ENCODE measurements at regions not wholly inside any gene's neighbourhood (a gene's known extent, or its start where the extent isn't known, plus 50 kb on each side); places are given as distances from the start of the nearest gene placed in this dataset.
"Not testable (repeated sequence)": the region's sequence is repeated elsewhere in the genome, so short reads cannot be mapped to it uniquely, and the experiment has no call there.

DNA sequence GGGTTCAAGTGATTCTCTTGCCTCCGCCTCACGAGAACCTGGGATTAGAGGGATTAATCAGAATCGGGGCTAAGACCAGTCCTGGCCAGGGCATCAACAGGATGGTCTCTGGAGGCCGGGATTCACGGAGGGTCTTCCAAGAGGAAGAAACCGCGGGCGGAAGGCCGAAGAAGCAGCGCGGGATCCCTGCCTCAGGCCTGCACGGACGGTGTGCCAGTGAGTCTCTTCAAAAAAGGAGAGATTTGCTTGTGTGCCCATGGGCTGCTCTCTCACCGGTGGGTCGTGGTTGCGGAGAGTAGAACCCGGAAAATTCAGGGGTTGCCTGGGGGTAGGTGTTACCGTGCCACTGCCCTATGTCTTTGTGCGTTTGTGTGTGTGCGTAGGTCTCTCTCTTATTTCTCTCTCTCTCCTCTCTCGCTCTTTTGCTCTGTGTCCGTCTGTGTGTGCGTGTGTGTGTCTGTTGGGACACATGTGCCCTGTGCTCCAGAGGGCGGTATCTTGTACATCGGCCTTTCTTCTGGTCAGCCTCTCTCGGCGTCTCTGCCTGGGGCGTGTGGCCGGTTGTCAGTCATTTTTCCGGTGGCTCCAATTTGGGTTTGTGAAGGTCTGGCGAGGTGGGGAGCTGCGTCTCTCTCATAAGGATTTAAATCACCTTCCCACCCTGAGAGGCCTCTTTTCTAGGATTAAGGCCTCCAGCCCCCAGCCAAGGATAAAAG lies 613.2 kb downstream of the KCNJ18 start:
- no peaks in the 10 kb centered on the region for H3K27me3 ChIP-seq
- WGBS, 4 donors, result 86 to 91% (median 90%) methylated on average over 32 of the region's 32 CpGs
- DNase-seq (no peak), ATAC-seq (no peak)
- H3K27ac ChIP-seq, result no peak overlapping the region
- no peak overlapping the region for H3K4me3 ChIP-seq
- no peaks in the 10 kb centered on the region for H3K36me3 ChIP-seq
- H3K4me1 ChIP-seq, result no peaks in the 10 kb centered on the region
- TF ChIP-seq POLR2A (IDR thresholded peaks at IDR 0.05), result no peak
- TF ChIP-seq, protein P1, sequence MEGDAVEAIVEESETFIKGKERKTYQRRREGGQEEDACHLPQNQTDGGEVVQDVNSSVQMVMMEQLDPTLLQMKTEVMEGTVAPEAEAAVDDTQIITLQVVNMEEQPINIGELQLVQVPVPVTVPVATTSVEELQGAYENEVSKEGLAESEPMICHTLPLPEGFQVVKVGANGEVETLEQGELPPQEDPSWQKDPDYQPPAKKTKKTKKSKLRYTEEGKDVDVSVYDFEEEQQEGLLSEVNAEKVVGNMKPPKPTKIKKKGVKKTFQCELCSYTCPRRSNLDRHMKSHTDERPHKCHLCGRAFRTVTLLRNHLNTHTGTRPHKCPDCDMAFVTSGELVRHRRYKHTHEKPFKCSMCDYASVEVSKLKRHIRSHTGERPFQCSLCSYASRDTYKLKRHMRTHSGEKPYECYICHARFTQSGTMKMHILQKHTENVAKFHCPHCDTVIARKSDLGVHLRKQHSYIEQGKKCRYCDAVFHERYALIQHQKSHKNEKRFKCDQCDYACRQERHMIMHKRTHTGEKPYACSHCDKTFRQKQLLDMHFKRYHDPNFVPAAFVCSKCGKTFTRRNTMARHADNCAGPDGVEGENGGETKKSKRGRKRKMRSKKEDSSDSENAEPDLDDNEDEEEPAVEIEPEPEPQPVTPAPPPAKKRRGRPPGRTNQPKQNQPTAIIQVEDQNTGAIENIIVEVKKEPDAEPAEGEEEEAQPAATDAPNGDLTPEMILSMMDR (IDR thresholded peaks at IDR 0.05), result no peak
- H3K9me3 ChIP-seq, result peaks cover 0 to 4% (median 0%) of the 10 kb centered on the region in 12 donors
- intact Hi-C loops (cut with DNase I), result no loop called here

DNA sequence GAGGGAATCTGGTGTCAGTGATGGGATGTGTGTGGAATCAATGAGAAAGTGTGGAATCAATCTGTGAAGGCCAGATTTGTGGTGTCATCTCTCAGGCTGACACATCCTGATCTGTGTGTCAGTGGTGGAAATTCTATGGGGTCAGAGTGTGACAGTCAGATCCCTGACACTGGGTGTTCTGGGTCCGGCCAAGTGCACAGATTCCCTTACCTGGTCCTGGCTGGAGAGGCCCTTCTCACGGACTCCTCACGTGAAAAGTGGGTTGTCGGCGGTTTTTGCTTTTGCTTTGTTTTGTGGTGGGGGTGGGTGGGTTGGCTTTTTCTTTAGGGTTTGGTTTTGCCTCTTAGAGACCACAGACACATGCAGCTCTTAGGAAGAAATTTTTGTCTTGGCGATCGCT lies 618.0 kb downstream of the KCNJ18 start:
- DNase-seq; H3K9me3 ChIP-seq; H3K27me3 ChIP-seq; intact Hi-C loops (cut with DNase I); H3K36me3 ChIP-seq; H3K4me1 ChIP-seq; ATAC-seq; H3K27ac ChIP-seq; H3K4me3 ChIP-seq: not testable (repeated sequence)
- WGBS, 4 donors, result 62 to 78% (median 72%) methylated on average over 7 of the region's 7 CpGs

DNA sequence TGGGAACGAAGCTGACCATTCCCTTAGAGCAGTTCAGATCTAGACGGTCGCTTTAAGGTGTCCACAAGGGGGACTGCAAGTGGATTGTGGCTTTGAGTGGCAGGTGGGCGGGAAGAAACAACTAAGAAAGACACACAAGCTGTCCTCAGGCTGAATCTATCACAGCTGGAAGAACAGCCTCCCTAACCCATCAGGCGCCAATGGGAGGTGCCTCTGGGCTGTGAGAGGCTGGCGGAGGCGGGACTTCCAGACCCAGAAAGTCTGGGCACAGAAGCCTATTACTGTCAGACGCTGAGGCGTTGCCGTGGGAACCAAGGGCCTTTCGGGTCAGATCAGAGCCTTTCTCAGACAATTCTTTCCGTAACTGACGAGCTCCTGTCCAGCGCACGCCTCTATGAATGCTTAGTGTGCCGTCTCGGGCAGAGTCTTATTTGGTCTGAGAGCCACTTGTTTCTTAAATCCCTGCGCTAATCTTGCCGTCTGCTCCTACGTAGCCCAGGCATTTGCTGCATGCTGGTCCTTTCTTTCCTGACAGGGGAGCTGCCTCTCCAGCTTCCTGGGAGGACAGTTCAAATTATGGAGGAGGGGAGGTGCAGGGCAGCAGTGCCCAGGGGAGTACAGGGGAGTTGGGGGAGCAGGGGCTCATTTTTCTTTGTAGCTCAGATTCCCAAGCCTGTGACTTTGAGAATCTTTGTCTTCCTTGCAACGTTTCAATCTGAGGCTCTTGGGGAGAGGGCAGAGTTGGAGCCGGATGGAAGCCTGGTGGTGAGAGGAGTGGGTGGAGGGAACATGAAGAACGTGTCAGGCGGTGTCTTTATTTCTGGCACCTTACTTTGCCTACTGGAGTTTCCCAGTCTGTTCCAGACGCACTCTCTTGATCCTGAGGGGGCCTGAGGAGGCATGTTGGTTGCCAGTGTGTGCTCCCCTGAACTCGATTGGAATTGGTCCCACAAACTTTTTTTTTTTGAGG lies 618.7 kb downstream of the KCNJ18 start:
- TF ChIP-seq POLR2A (IDR thresholded peaks at IDR 0.05), result no peak
- TF ChIP-seq, protein P1 (IDR thresholded peaks at IDR 0.05), result no peak
- peak overlapping the region in 1 of 12 donors; percentile 9 for H3K4me3 ChIP-seq
- DNase-seq, result peak in 1 of 5 donors; percentile 32

DNA sequence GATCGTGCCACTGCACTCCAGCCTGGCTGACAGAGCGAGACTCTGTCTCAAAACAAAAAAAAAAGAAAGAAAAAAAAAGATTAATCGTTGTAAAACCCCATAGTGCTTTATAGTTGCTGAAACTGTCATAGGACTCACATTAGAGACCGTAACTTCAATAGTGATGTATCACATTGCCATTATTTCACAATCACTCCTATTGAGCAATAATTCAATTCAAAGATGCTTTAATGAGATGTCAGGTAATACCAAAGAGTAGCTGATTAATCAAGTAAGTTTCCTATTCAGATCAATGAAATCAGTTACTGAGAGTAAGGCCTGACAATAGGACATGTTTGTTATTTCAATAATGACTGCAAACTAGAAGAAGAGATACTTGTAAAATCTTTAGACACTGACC lies 628.7 kb downstream of the KCNJ18 start:
- H3K27me3 ChIP-seq; intact Hi-C loops (cut with DNase I); H3K4me1 ChIP-seq; ATAC-seq; H3K4me3 ChIP-seq; DNase-seq; H3K27ac ChIP-seq; H3K9me3 ChIP-seq; H3K36me3 ChIP-seq: not testable (repeated sequence)
- WGBS, 4 donors, result 59 to 68% (median 65%) methylated on average over 4 of the region's 4 CpGs

More for the DNA sequence above, 618.7 kb downstream of the KCNJ18 start:
- WGBS, 4 donors, result 45 to 62% (median 56%) methylated on average over 26 of the region's 26 CpGs
- no peaks in the 10 kb centered on the region for H3K27me3 ChIP-seq
- intact Hi-C loops (cut with DNase I), result no loop called here
- H3K27ac ChIP-seq, result no peak overlapping the region
- no peaks in the 10 kb centered on the region for H3K36me3 ChIP-seq
- H3K9me3 ChIP-seq, result no peaks in the 10 kb centered on the region
- ATAC-seq, result no peak
- H3K4me1 ChIP-seq, result no peaks in the 10 kb centered on the region

DNA sequence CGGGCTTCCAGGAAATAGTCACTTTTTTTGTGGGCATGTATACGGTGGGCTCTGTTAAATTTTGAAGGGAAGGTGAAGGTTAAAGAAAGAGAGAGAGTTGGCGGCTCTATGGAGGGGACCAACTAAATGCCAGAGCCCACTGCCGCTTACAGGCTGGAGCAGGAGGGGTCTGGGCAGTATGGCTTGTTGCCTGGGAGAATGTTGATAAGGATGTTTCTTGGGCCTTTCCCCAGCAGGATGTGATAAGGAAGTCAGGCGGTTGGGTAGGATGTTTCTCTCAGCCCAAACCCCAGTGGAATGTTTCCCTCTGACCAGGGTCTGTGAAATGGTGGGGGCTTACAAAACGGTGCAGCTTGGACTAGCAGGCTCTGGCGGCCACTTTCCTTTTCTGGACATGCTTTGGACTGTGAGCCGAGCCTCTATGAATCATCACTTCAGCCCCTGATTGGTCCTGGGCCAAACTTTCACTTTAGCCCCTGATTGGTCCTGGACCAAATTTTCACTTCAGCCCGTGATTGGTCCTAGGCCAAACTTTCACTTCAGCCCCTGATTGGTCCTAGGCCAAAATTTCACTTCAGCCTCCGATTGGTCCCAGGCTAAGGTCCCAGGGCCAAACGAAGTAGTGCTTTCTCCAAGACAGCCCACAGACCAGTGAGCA lies 630.7 kb downstream of the KCNJ18 start:
- DNase-seq; ATAC-seq; H3K36me3 ChIP-seq; H3K27me3 ChIP-seq; intact Hi-C loops (cut with DNase I); H3K9me3 ChIP-seq; H3K27ac ChIP-seq; H3K4me1 ChIP-seq: not testable (repeated sequence)
- peak overlapping the region in 1 of 12 donors; percentile 21 for H3K4me3 ChIP-seq
- 60 to 70% (median 66%) methylated on average over 11 of the region's 11 CpGs for WGBS, 4 donors
